Effector memory CD8-positive, alpha-beta T cell (primary cell): ENCODE measurements at regions not wholly inside any gene's neighbourhood (a gene's known extent, or its start where the extent isn't known, plus 50 kb on each side); places are given as distances from the start of the nearest gene placed in this dataset.
"Not testable (repeated sequence)": the region's sequence is repeated elsewhere in the genome, so short reads cannot be mapped to it uniquely, and the experiment has no call there.

Experiments used
- ATAC-seq: fragments of 150-1000 bp; cut with Tn5 transposase; replicated peaks from 2 replicates; pipeline ENCODE4 v1.10.0; 2021; ENCODE audit warnings: mild to moderate bottlenecking, moderate library complexity
- DNase-seq, 3 experiments: peaks; one replicate each; pipeline ENCODE4 v3.0.0; 2021
- H3K27ac Mint-ChIP-seq, 2 donors: one replicate each; pipeline ENCODE4 v1.8.0; 2022; ENCODE audit warnings: mild to moderate bottlenecking in 2 of 2, mixed read lengths in 2 of 2, moderate library complexity in 2 of 2
- H3K27me3 Mint-ChIP-seq, 2 donors: one replicate each; pipeline ENCODE4 v1.8.0; 2022; ENCODE audit warnings: mixed read lengths in 2 of 2
- H3K36me3 Mint-ChIP-seq: one replicate; pipeline ENCODE4 v1.8.0; 2022; ENCODE audit warnings: mild to moderate bottlenecking, moderate library complexity, mixed read lengths; ENCODE audit not compliant: insufficient read depth
- H3K4me1 Mint-ChIP-seq, 2 donors: one replicate each; pipeline ENCODE4 v1.8.0; 2022; ENCODE audit warnings: low read depth in 2 of 2, mixed read lengths in 2 of 2
- H3K4me3 Mint-ChIP-seq, 2 donors: one replicate each; pipeline ENCODE4 v1.8.0; 2022; ENCODE audit warnings: mild to moderate bottlenecking in 2 of 2, mixed read lengths in 2 of 2, moderate library complexity in 2 of 2
- H3K9me3 Mint-ChIP-seq, 2 donors: one replicate each; pipeline ENCODE4 v1.8.0; 2022; ENCODE audit warnings: mixed read lengths in 2 of 2

DNA sequence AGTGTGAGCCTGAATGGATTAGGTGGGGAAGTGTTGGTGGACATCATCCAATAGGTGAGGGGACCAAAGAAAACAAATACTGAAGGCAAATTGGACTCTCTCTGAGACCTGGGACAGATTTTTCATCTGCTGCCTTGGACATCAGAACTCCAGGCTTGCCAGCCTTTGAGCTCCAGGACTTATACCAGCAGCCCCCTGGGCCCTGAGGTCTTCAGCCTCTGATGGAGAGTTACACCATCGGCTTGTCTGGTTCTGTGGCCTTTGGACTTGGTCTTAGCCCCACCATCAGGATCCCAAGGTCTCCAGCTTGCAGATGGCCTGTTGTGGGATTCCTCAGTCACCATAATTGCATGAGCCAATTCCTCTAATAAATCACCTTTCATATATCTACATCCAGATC is 80.8 kb upstream of the SLC8A3 start:
- DNase-seq (no peak), ATAC-seq (no peak)
- no peaks in the 10 kb centered on the region for H3K4me1 Mint-ChIP-seq
- H3K27me3 Mint-ChIP-seq: peaks cover 17 to 50% of the 10 kb centered on the region in 2 donors
- H3K36me3 Mint-ChIP-seq: no peaks in the 10 kb centered on the region
- H3K9me3 Mint-ChIP-seq: no peaks in the 10 kb centered on the region
- H3K27ac Mint-ChIP-seq: no peak overlapping the region
- H3K4me3 Mint-ChIP-seq: no peak overlapping the region

DNA sequence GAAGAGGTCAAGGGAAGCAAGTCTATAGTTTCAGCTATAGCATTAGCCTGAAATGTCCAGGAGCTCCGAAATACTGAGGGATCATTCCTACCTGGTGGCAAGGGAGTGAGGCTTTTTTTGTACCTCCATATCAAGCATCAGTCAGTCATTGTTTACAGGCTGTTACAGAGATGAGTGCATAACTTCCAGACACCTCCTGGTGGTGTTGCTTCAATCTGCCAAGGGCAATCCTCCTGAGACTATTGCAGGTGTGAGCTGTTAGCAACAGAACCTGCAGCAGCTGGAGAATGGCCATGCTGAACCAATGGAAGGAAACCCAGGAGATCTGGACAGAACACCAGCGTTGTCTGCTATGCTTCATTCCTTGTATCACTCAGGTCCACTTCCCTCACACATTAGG is 80.0 kb upstream of the SLC8A3 start:
- Mint-ChIP-seq H3K27me3 (peaks cover 16 to 50% of the 10 kb centered on the region in 2 donors), H3K4me1 (no peaks in the 10 kb centered on the region), H3K27ac (no peak overlapping the region), H3K9me3 (no peaks in the 10 kb centered on the region), H3K4me3 (no peak overlapping the region), H3K36me3 (no peaks in the 10 kb centered on the region)
- no peak for DNase-seq
- ATAC-seq: no peak

DNA sequence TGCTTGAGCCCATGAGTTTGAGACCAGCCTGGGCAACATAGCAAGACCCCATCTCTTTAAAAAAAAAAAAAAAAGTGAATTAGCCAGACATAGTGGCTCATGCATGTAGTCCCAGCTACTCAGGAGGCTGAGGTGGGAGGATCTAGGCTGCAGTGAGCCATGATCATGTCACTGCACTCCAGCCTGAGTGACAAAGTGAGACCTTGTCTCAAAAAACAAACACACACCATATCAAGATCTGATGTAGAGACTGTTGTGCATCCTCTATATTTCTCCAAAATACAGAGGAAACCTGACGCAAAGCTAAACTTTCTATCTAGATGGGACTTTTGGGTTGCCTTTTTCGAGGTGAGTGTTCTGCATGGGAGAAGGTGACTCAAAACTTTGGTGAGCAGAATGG is 77.4 kb upstream of the SLC8A3 start:
- ATAC-seq (no peak), DNase-seq (no peak)
- Mint-ChIP-seq H3K9me3 (no peaks in the 10 kb centered on the region), H3K36me3 (no peaks in the 10 kb centered on the region), H3K4me3 (no peak overlapping the region), H3K27me3 (peaks cover 35 to 48% of the 10 kb centered on the region in 2 donors), H3K27ac (no peak overlapping the region), H3K4me1 (no peaks in the 10 kb centered on the region)

DNA sequence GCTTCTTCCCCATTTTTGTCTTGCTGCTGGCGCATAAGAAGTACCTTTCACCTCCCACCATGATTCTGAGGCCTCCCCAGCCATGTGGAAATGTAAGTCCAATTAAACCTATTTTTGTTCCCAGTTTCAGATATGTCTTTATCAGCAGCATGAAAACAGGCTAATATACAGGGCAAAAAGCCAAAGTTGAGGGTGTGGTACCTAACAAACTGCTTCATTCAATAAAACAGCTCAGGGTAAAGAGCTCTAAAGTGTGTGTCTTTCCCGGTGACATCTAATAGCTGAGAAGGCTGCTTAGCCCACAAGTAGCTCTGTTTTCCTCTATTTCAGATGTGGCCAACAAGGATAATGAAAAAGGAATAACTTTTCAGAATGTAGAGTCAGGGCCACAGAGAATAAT is 76.7 kb upstream of the SLC8A3 start:
- H3K9me3 Mint-ChIP-seq: no peaks in the 10 kb centered on the region
- H3K27ac Mint-ChIP-seq: no peak overlapping the region
- no peaks in the 10 kb centered on the region for H3K4me1 Mint-ChIP-seq
- ATAC-seq (no peak), DNase-seq (no peak)
- no peaks in the 10 kb centered on the region for H3K36me3 Mint-ChIP-seq
- peaks cover 39 to 50% of the 10 kb centered on the region in 2 donors for H3K27me3 Mint-ChIP-seq
- H3K4me3 Mint-ChIP-seq: no peak overlapping the region

DNA sequence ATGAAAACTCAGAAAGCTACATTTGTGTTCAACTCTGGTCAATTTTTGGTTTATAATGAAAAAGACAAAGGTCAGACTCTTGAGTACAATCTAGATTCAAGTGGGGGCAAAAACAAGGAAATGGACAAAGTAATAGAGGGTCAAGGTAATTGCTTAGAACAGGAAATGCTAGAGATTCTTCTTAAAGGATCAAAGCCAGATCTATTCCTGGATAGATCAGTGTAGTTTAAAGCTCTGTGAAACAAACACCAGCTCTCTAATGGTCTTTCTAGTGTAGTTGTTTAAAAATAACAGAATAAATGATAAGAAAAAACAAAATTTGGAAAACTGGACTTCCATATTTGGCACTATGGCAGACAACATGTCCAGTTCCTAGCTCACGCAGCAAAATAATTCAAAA is 70.7 kb upstream of the SLC8A3 start:
- no peaks in the 10 kb centered on the region for H3K36me3 Mint-ChIP-seq
- H3K9me3 Mint-ChIP-seq: no peaks in the 10 kb centered on the region
- H3K4me1 Mint-ChIP-seq: peaks cover 0 to 7% of the 10 kb centered on the region in 2 donors
- ATAC-seq (no peak), DNase-seq (no peak)
- H3K4me3 Mint-ChIP-seq: no peak overlapping the region
- H3K27ac Mint-ChIP-seq: no peak overlapping the region
- peaks cover 70 to 78% of the 10 kb centered on the region in 2 donors for H3K27me3 Mint-ChIP-seq

DNA sequence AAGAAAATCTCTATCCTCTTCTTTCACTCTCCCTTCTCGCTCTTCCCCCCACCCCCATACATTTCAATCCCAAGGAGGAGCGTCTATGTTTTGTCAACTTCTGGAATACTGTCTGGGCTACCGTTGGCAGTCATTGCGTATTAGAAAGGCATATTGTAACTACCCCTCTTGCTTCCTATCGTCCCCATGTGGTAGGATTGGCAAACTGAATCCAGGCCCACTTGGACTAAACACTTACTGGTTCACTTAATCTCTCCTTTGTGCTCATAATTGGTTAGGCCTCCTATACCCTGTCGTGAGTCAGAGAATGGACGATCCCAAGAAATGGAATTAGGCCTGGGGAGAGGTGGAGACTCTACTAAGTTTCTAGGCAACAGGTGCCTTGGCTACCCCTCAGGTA is 68.8 kb upstream of the SLC8A3 start:
- no peak overlapping the region for H3K27ac Mint-ChIP-seq
- H3K4me3 Mint-ChIP-seq: no peak overlapping the region
- no peaks in the 10 kb centered on the region for H3K9me3 Mint-ChIP-seq
- H3K36me3 Mint-ChIP-seq: no peaks in the 10 kb centered on the region
- ATAC-seq (no peak), DNase-seq (no peak)
- H3K27me3 Mint-ChIP-seq: peaks cover 65 to 75% of the 10 kb centered on the region in 2 donors
- peaks cover 0 to 7% of the 10 kb centered on the region in 2 donors for H3K4me1 Mint-ChIP-seq

DNA sequence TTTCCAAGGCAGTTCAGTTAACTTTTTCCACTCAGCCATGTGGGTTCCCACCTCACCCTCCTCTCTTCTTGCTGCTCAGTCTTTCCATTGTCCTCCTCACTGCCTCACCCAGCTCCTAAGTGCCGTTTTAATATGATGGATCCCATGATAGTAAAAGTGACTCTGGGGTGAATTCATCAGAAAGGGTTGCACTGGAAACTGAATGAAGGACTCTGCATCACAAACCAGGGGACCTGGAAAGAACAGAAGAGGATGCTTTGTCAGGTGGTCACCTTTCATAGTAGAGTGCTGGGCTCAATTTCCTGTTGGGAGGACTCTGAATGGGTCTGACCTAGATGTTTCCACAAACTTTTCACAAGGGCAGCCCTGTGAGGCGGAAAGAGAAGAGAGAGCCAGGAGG is 67.8 kb upstream of the SLC8A3 start:
- no peaks in the 10 kb centered on the region for H3K36me3 Mint-ChIP-seq
- DNase-seq (no peak), ATAC-seq (no peak)
- H3K27ac Mint-ChIP-seq: no peak overlapping the region
- peak overlapping the region in 1 of 2 donors; percentile 55 for H3K4me3 Mint-ChIP-seq
- H3K27me3 Mint-ChIP-seq: peaks cover 67 to 84% of the 10 kb centered on the region in 2 donors
- H3K4me1 Mint-ChIP-seq: peaks cover 0 to 7% of the 10 kb centered on the region in 2 donors
- H3K9me3 Mint-ChIP-seq: no peaks in the 10 kb centered on the region

DNA sequence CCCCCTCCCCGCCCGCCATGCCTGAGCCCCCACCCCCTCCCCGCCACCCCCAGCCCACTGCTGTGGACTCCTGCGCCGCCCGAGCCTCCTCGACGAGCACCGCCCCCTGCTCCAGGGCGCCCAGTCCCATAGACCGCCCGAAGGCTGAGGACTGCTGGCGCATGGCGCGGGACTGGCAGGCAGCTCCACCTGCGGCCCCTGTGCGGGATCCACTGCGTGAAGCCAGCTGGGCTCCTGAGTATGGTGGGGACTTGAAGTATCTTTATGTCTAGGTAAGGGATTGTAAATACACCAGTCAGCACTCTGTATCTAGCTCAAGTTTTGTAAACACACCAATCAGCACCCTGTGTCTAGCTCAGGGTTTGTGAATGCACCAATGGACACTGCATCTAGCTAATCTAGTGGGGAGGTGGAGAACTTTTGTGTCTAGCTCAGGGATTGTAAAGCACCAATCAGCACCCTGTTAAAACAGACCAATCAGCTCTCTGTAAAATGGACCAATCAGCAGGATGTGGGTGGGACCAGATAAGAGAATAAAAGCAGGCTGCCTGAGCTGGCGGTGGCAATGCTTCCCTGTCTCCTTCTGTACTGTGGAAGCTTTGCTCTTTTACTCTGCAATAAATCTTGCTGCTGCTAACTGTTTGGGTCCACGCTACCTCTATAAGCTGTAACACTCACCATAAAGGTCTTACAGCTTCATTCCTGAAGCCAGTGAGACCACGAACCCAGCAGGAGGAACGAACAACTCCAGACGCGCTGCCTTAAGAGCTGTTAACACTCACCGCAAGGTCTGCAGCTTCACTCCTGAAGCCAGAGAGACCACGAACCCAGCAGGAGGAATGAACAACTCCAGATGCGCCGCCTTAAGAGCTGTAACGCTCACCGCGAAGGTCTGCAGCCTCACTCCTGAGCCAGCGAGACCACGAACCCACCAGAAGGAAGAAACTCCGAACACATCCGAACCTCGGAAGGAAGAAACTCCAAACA is 66.6 kb upstream of the SLC8A3 start:
- Mint-ChIP-seq H3K4me3 (peak overlapping the region; percentile 55 to 68), H3K27me3 (peaks cover 64 to 79% of the 10 kb centered on the region in 2 donors)
- H3K27ac Mint-ChIP-seq, DNase-seq, H3K9me3 Mint-ChIP-seq, H3K4me1 Mint-ChIP-seq, H3K36me3 Mint-ChIP-seq: not testable (repeated sequence)
- ATAC-seq: peak; percentile 46

DNA sequence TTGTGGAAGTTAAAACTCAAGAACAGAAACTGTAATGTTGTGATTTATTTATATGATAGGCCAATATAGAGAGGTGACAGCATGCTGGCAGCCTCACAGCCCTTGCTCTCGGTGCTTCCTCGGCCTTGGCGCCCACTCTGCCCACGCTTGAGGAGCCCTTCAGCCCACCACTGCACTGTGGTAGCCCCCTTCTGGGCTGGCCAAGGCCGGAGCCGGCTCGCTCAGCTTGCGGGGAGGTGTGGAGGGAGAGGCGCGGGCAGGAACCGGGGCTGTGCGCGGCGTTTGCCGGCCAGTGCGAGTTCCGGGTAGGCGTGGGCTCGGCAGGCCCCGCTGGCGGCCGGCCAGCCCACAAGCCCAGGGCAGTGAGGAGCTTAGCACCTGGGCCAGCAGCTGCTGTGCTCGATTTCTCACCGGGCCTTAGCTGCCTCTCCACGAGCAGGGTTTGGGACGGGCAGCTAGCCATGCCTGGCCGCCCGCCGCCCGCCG is 65.8 kb upstream of the SLC8A3 start:
- H3K4me1 Mint-ChIP-seq: peaks cover 0 to 7% of the 10 kb centered on the region in 2 donors
- H3K9me3 Mint-ChIP-seq: no peaks in the 10 kb centered on the region
- peaks cover 69 to 72% of the 10 kb centered on the region in 2 donors for H3K27me3 Mint-ChIP-seq
- H3K4me3 Mint-ChIP-seq: peak overlapping the region in 1 of 2 donors; percentile 20
- ATAC-seq (no peak), DNase-seq (no peak)
- no peak overlapping the region for H3K27ac Mint-ChIP-seq
- no peaks in the 10 kb centered on the region for H3K36me3 Mint-ChIP-seq

DNA sequence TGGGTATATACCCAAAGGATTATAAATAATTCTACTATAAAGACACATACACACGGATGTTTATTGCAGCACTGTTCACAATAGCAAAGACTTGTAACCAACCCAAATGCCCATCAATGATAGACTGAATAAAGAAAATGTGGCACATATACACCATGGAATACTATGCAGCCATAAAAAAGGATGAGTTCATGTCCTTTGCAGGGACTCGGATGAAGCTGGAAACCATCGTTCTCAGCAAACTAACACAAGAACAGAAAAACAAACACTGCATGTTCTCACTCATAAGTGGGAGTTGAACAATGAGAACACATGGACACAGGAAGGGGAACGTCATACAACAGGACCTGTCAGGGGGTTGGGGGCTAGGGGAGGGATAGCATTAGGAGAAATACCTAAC is 64.8 kb upstream of the SLC8A3 start:
- H3K4me1 Mint-ChIP-seq, H3K4me3 Mint-ChIP-seq, H3K9me3 Mint-ChIP-seq, H3K27ac Mint-ChIP-seq, DNase-seq, H3K36me3 Mint-ChIP-seq, ATAC-seq: not testable (repeated sequence)
- peaks cover 59 to 62% of the 10 kb centered on the region in 2 donors for H3K27me3 Mint-ChIP-seq

DNA sequence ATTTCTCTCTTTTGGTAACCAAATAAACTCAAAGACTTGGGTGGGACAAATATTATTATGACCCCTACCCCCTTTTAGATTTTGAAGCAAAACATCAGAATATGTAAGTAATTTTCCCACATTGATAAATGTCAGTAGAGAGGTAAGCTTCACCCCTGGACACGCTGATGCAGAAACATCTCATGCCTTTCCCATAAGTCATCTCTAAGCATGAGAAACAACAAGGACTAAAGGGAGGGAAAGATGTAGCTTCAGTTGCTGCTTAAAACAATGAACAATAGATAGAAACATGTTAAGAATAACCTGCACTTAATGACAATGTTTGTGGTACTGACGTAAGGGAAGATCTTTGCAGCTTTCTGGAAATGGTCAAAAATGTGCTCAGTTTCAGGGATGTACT is 56.3 kb upstream of the SLC8A3 start:
- Mint-ChIP-seq H3K4me3 (no peak overlapping the region), H3K9me3 (peaks cover 0 to 11% of the 10 kb centered on the region in 2 donors), H3K27ac (no peak overlapping the region), H3K4me1 (no peaks in the 10 kb centered on the region), H3K36me3 (no peaks in the 10 kb centered on the region), H3K27me3 (peaks cover 56 to 62% of the 10 kb centered on the region in 2 donors)
- no peak for ATAC-seq
- no peak for DNase-seq

DNA sequence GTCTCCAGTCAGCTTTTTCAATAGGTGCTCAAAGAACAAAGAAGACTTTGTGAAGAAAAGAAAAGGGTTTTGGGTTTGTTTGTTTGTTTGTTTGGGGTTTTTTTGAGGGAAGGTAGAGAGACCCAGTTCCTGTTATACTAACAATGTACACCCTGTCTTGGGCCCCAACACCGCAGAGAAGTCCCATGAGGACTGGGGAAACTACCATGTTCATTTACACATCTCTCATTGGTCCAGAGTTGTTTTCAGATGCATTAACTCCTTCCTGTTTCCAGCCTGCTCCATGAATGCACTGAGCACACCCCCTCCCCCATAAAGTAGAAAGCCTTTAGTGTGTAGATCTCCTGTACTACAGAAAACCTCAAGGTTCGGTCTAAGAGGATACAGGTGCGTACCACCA is 51.1 kb upstream of the SLC8A3 start:
- no peak for ATAC-seq
- Mint-ChIP-seq H3K27me3 (peaks cover 53 to 82% of the 10 kb centered on the region in 2 donors), H3K4me3 (no peak overlapping the region), H3K4me1 (no peaks in the 10 kb centered on the region), H3K9me3 (peaks cover 0 to 11% of the 10 kb centered on the region in 2 donors), H3K36me3 (no peaks in the 10 kb centered on the region), H3K27ac (no peak overlapping the region)
- no peak for DNase-seq

DNA sequence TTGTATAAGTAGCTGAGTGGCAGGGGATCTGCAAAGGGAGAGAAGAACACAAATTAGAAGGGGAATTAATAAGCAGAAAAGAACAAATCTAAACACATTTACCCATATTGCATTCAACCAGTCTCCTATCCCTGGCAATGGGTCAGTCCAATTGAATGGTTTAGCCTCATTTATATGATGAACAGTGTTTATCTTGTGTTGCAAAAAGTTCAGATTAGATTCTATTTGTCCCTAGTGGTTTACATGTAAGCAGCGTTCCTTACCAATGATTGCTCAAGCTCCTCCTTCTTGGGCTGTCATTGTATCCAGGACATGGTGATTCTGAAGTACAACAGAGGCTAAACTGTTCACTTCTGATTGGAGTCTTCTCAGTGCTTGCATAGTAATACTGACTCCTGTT is 49.9 kb upstream of the SLC8A3 start:
- peaks cover 46 to 80% of the 10 kb centered on the region in 2 donors for H3K27me3 Mint-ChIP-seq
- not testable (repeated sequence) for ATAC-seq, H3K4me1 Mint-ChIP-seq, H3K36me3 Mint-ChIP-seq, H3K4me3 Mint-ChIP-seq, DNase-seq, H3K27ac Mint-ChIP-seq
- H3K9me3 Mint-ChIP-seq: peaks cover 0 to 11% of the 10 kb centered on the region in 2 donors
